SK-N-SH (cell line): ENCODE measurements at regions not wholly inside any gene's neighbourhood (a gene's known extent, or its start where the extent isn't known, plus 50 kb on each side); places are given as distances from the start of the nearest gene placed in this dataset.

Experiments
- CTCF ChIA-PET: fragments of 300-600, 350-600 bp; formaldehyde crosslinking; extraction: SDS; loops from one replicate; lab custom pipeline; 2021; lab: Yijun Ruan, JAX
- POLR2A ChIA-PET: fragments of 350-600 bp; sonication (Branson Sonifier 250); formaldehyde crosslinking; extraction: SDS; loops from one replicate; lab custom pipeline; 2020; ENCODE audit warnings: antibody characterized with exemption, inconsistent platforms; lab: Yijun Ruan, JAX
- DNase-seq: peaks from one replicate; pipeline ENCODE4 v3.0.0; 2012
- H2AFZ ChIP-seq: fragments of 200-600 bp; sonication (generic); 2 replicates; pipeline ENCODE4 v1.8.1; 2016; ENCODE audit warnings: antibody characterized with exemption, mild to moderate bottlenecking, low read depth
- H3F3A ChIP-seq: fragments of 200-600 bp; sonication (generic); replicated peaks from 2 replicates; pipeline ENCODE3; 2016; ENCODE audit warnings: antibody characterized with exemption, mild to moderate bottlenecking; ENCODE audit not compliant: insufficient read depth
- H3K27ac ChIP-seq, 2 experiments: fragments of 200-500 bp in 1 of 2; fragments of 200-600 bp in 1 of 2; sonication (Bioruptor generic) in 1 of 2; sonication (generic), shearing (Covaris generic) in 1 of 2; 2 replicates each; pipeline versions ENCODE4 v1.5.1 to v1.6.1; 2014 to 2016; ENCODE audit warnings: low read depth in 2 of 2, inconsistent platforms in 1 of 2, low read length in 1 of 2, mild to moderate bottlenecking in 1 of 2, mixed read lengths in 1 of 2
- H3K27me3 ChIP-seq: fragments of 200-600 bp; sonication (generic), shearing (Covaris generic); 2 replicates; pipeline ENCODE4 v1.6.1; 2016; ENCODE audit warnings: mixed run types; ENCODE audit not compliant: insufficient read depth
- H3K36me3 ChIP-seq, 2 experiments: fragments of 200-500 bp in 1 of 2; fragments of 200-600 bp in 1 of 2; sonication (Bioruptor generic) in 1 of 2; sonication (generic) in 1 of 2; replicated peaks in 1 of 2; 2 replicates each; pipeline versions ENCODE3 to v1.5.1; 2014 to 2016; ENCODE audit warnings: low read length in 1 of 2, mild to moderate bottlenecking in 1 of 2; ENCODE audit not compliant: insufficient read depth in 2 of 2, control insufficient read depth in 1 of 2
- H3K4me1 ChIP-seq, 2 experiments: fragments of 200-500 bp in 1 of 2; fragments of 200-600 bp in 1 of 2; sonication (Bioruptor generic) in 1 of 2; sonication (generic), shearing (Covaris generic) in 1 of 2; 2 replicates each; pipeline versions ENCODE4 v1.5.1 to v1.6.1; 2014 to 2016; ENCODE audit warnings: low read depth in 1 of 2, low read length in 1 of 2, mixed run types in 1 of 2; ENCODE audit not compliant: insufficient read depth in 2 of 2, control insufficient read depth in 1 of 2
- H3K4me2 ChIP-seq: fragments of 200-600 bp; sonication (generic), shearing (Covaris generic); 2 replicates; pipeline ENCODE4 v1.6.1; 2017; ENCODE audit warnings: mixed run types
- H3K4me3 ChIP-seq, 2 experiments: fragments of 200-500 bp in 1 of 2; fragments of 200-600 bp in 1 of 2; sonication (Bioruptor generic) in 1 of 2; sonication (generic), shearing (Covaris generic) in 1 of 2; 2 replicates each; pipeline versions ENCODE4 v1.5.1 to v1.8.1; 2014 to 2016; ENCODE audit warnings: low read depth in 2 of 2, inconsistent platforms in 1 of 2, low read length in 1 of 2, mild to moderate bottlenecking in 1 of 2, mixed read lengths in 1 of 2, moderate library complexity in 1 of 2
- H3K79me2 ChIP-seq: fragments of 200-600 bp; sonication (generic); 2 replicates; pipeline ENCODE4 v1.8.1; 2017; ENCODE audit warnings: mild to moderate bottlenecking; ENCODE audit not compliant: insufficient read depth
- H3K9ac ChIP-seq: fragments of 200-600 bp; sonication (generic); 2 replicates; pipeline ENCODE4 v1.6.1; 2017; ENCODE audit warnings: mixed run types
- H3K9me2 ChIP-seq: fragments of 200-600 bp; sonication (generic); 2 replicates; pipeline ENCODE4 v1.6.1; 2017; ENCODE audit warnings: mixed run types
- H3K9me3 ChIP-seq: fragments of 200-600 bp; sonication (generic); 2 replicates; pipeline ENCODE4 v1.6.1; 2017; ENCODE audit warnings: mixed run types, mild to moderate bottlenecking, moderate library complexity
- H4K20me1 ChIP-seq: fragments of 200-600 bp; sonication (generic); 2 replicates; pipeline ENCODE4 v1.6.1; 2017; ENCODE audit warnings: mild to moderate bottlenecking, mixed run types; ENCODE audit not compliant: insufficient read depth
- CHD2 ChIP-seq: fragments of 150-350 bp; IDR thresholded peaks from 2 replicates; pipeline ENCODE4 v1.6.1; 2018; ENCODE audit warnings: low read length; ENCODE audit not compliant: partially characterized antibody
- CTCF ChIP-seq: fragments of 200-600 bp; sonication (generic); IDR thresholded peaks from 2 replicates; pipeline ENCODE4 v1.6.1; 2017; ENCODE audit warnings: antibody characterized with exemption, mild to moderate bottlenecking, moderate library complexity
- EP300 ChIP-seq, 2 experiments: IDR thresholded peaks; 2 replicates each; pipeline versions ENCODE4 v1.4.0 to v1.6.1; 2012; ENCODE audit warnings: borderline replicate concordance in 1 of 2, low read depth in 1 of 2, low read length in 1 of 2
- FOXJ3 ChIP-seq: sonication (generic); formaldehyde crosslinking; IDR thresholded peaks from 2 replicates; pipeline ENCODE4 v1.5.1; 2020; ENCODE audit warnings: mild to moderate bottlenecking, missing genetic modification reagents
- MAX ChIP-seq: IDR thresholded peaks from 2 replicates; pipeline ENCODE4 v1.4.0; 2012; ENCODE audit warnings: low read depth
- MEF2A ChIP-seq: IDR thresholded peaks from 2 replicates; pipeline ENCODE4 v1.4.0; 2012; ENCODE audit warnings: low read depth, borderline replicate concordance
- RCOR1 ChIP-seq: fragments of 150-350 bp; IDR thresholded peaks from 2 replicates; pipeline ENCODE4 v1.6.1; 2017; ENCODE audit warnings: antibody characterized with exemption, low read length
- REST ChIP-seq: IDR thresholded peaks from 2 replicates; pipeline ENCODE4 v1.6.1; 2012; ENCODE audit warnings: mild to moderate bottlenecking, low read depth, low read length, moderate library complexity
- RFX5 ChIP-seq: IDR thresholded peaks from 2 replicates; pipeline ENCODE4 v1.6.1; 2012; ENCODE audit warnings: mild to moderate bottlenecking, improper control_type of control experiment, low read length
- TAF1 ChIP-seq: IDR thresholded peaks from 2 replicates; pipeline ENCODE4 v1.6.1; 2012; ENCODE audit warnings: low read depth, mild to moderate bottlenecking, low read length, moderate library complexity, borderline replicate concordance
- WGBS: methylation state at CpG from one replicate; pipeline ENCODE4 v1.1.6; 2017; ENCODE audit warnings: low lambda C conversion rate; 5-methylcytosine and 5-hydroxymethylcytosine counted together
- TF ChIP-seq, protein P1 (sequence below): IDR thresholded peaks from 2 replicates; pipeline ENCODE4 v1.4.0; 2012; ENCODE audit warnings: low read depth, borderline replicate concordance

DNA sequence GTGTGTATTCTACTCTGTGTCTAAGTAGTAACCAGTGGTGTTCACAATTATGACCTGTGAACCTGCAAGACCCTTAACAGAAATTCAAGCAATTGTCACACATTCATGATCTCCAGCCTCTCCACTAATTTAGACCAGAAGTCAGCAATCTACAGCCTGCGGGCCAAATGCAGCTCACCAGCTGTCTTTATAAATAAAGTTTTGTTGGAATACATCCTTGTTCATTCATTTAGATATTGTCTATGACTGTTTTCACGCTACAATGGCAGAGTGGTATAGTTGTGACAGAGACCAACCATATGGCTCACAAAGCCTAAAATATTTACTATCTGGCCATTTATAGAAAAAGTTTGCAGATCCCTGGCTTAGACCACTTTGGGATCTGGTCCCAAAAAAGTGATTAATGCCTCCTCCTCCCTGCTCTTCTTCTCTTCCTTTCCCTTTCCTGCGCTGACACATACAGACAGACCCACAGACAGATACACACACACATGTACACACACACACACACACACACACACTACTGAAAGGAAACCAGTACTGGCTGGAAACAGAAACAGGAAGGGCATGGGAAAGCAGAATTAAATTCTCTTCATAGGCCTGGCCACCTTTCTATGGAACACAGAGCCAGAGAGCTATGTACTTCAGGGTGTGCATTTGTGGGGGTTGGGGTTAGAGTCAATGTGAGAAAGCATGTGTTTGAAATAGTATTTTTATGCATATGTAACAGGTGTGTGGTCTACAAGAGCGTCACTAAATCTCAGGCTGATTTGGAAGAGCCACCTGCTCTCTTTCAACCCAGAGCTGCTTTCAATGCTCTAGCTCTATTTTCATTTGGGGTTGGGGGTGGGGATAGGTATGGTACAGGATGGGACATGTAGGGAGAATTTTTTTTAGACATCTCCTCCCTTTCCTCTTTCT, 49.7 kb upstream of the TMEM164 start:
- H3K36me3 ChIP-seq, result no peaks in the 10 kb centered on the region
- TF ChIP-seq FOXJ3 (CRISPR knock-in tag) (no peak), CHD2 (no peak), EP300 (IDR thresholded peaks at IDR 0.05; ENCODE audit: borderline replicate concordance in 1 of 2, low read depth in 1 of 2, low read length in 1 of 2) (no peak), CTCF (no peak), MEF2A (no peak), RCOR1 (no peak), TAF1 (no peak), REST (no peak), MAX (no peak), RFX5 (no peak)
- TF ChIP-seq, protein P1, sequence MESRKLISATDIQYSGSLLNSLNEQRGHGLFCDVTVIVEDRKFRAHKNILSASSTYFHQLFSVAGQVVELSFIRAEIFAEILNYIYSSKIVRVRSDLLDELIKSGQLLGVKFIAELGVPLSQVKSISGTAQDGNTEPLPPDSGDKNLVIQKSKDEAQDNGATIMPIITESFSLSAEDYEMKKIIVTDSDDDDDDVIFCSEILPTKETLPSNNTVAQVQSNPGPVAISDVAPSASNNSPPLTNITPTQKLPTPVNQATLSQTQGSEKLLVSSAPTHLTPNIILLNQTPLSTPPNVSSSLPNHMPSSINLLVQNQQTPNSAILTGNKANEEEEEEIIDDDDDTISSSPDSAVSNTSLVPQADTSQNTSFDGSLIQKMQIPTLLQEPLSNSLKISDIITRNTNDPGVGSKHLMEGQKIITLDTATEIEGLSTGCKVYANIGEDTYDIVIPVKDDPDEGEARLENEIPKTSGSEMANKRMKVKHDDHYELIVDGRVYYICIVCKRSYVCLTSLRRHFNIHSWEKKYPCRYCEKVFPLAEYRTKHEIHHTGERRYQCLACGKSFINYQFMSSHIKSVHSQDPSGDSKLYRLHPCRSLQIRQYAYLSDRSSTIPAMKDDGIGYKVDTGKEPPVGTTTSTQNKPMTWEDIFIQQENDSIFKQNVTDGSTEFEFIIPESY, result no peak
- TF ChIP-seq, all 33 proteins: peak for 0
- Histone ChIP-seq H3K27ac (peak overlapping the region in 1 of 2 experiments; percentile 30; a peak in 1 of 4 replicates), H3K4me2 (no peak overlapping the region), H3K4me1 (no peaks in the 10 kb centered on the region), H3K9me3 (no peaks in the 10 kb centered on the region), H3K9ac (no peak overlapping the region), H3F3A (no peaks in the 10 kb centered on the region), H3K27me3 (no peaks in the 10 kb centered on the region), H4K20me1 (no peaks in the 10 kb centered on the region), H2AFZ (no peak overlapping the region), H3K79me2 (no peaks in the 10 kb centered on the region), H3K9me2 (no peaks in the 10 kb centered on the region), H3K4me3 (no peak overlapping the region)
- no peak for DNase-seq
- ChIA-PET CTCF (interaction anchor here (1.0 kb wide), 1 partner anchor 193 kb away, joined by 3 read pairs; no protein-coding TSS in a partner anchor), POLR2A (no interaction called here)
- WGBS, result 47% methylated on average over 4 of the region's 4 CpGs
